Stimulated activated naive CD4-positive, alpha-beta T cell treated with Interleukin-2 at 50 U/mL for 16 hours (primary cell): ENCODE measurements at regions not wholly inside any gene's neighbourhood (a gene's known extent, or its start where the extent isn't known, plus 50 kb on each side); places are given as distances from the start of the nearest gene placed in this dataset.

ENCODE experiments used
- DNase-seq: peaks from one replicate; lab custom pipeline; 2025; lab: John Stamatoyannopoulos, UW

- no peak for DNase-seq
Observed at GRCh38 chr10:131673396-131673795, 227.4 kb upstream of the PPP2R2D start.

DNA sequence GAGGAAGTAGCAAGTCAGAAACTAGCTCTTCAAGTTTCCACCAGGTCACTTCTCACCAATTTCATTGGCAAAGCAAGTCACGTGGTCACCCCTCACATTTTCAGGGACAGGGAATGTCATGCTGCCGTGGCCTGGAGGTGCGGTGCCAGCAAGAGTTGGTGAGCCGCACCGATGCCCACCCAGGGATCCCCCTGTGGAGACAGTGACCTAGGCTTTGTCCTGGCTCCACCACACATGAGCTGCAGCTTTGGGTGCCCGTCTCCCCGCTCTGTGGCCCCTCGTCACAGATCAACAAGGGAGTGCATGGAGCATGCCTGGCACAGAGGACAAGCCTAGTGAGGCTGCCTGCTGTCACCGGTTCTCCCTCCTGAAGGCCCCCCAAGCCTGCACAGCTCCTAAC, 226.7 kb upstream of the PPP2R2D start:
- no peak for DNase-seq

DNA sequence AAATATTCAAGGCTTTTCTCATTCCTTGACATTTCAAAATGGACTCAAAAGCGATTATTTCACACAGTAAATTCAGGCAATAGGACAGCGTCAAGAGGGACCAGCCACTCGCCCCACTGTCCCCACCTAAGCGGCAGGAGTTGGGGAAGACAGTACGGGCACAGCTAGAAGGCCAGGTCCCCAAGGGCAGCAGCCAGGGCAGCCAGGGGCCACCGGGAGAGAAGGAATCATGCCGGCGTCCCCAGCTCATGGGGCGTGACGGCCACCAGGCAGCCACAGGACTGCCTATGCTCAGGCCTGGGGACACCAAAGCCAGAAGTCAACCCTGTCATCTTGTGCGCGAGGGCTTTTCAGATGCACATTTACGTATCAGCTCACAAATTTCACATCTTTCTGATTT, 225.7 kb upstream of the PPP2R2D start:
- no peak for DNase-seq

GRCh38 chr10:131676046-131676799, 224.6 kb upstream of the PPP2R2D start:
- DNase-seq: no peak

- no peak for DNase-seq
Observed at GRCh38 chr10:131676800-131677421, 223.9 kb upstream of the PPP2R2D start.

DNA sequence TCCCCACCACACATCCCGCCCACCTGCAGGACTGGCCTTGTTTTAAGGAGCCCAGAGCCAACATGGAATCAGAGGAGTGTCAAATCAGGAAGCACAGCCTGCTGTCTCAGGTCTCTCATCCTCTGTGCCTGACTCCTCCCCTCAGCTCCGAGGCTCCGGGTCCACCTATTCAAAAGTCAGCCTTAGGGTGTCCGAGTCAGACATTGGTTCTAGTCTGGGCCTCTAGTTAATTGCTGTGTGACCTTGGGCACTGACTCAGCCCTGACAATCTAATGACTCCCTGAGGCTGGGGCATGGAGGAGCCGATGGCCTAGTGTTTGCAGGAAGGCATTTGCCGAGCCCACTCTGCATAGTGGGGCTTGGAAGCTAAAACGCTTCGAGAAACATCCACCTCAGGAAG, 223.1 kb upstream of the PPP2R2D start:
- no peak for DNase-seq

DNA sequence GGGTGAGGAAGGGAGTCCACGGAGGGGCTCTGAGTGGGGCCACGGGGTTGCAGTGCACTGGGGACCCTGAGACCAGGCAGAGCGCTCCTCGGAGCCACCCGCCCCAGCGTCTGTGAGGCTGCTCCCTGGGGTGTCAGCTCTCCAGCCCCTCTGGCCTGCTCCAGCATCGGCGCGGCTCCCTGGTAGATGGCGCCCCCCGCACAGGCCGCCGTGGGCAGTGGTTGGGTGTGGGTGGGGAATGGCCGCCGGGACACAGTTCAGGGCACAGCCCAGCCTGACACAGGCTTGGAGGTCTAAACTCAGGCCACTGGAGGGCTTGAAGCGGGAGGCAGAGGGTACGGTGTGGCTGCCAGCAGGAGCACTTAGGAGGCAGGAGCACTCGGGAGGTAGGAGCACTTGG, 222.6 kb upstream of the PPP2R2D start:
- DNase-seq: no peak

GRCh38 chr10:131678613-131679012, 222.2 kb upstream of the PPP2R2D start:
- DNase-seq: no peak

GRCh38 chr10:131679926-131680325, 220.9 kb upstream of the PPP2R2D start:
- DNase-seq: no peak

GRCh38 chr10:131681122-131681521, 219.7 kb upstream of the PPP2R2D start:
- no peak for DNase-seq

- DNase-seq: no peak
Observed at GRCh38 chr10:131681656-131682055, 219.2 kb upstream of the PPP2R2D start.

DNA sequence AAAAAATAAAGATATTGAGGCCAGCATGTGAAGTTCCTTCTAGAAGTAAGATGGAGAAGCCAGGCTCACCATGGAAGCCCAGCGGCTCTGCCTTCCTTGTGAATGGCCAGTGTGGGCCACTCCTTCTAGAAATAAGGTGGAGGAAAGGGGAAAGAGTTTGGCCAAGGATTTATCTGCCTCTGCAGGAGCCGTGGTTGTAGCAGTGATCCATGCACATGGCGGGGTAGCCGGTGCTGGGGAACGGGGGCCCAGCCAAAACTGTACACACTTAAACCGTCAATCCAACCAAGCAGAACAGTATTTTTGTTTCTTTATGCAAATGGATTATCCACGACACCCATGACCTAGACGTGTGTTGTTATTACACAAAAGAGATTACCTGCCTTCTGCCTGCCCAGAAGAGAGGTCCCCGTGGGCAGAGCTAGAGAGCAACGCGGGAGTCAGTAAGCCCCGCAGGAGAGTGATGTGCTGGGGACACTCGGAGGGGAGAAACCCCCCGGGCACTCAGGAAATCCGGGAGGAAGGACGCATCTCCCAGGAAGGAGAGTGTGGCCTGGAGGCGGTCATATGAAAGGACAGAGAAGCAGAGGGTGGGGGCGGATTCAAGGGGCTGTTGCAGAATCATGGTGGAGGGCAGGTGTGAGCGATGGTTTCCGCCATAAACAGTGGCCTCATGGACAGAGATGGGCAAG, 218.4 kb upstream of the PPP2R2D start:
- DNase-seq: no peak

GRCh38 chr10:131683281-131683861, 217.4 kb upstream of the PPP2R2D start:
- DNase-seq: no peak

GRCh38 chr10:131683941-131684340, 216.9 kb upstream of the PPP2R2D start:
- DNase-seq: no peak

- DNase-seq: no peak
Observed at GRCh38 chr10:131685007-131685406, 215.8 kb upstream of the PPP2R2D start.

GRCh38 chr10:131685576-131685975, 215.2 kb upstream of the PPP2R2D start:
- no peak for DNase-seq

DNA sequence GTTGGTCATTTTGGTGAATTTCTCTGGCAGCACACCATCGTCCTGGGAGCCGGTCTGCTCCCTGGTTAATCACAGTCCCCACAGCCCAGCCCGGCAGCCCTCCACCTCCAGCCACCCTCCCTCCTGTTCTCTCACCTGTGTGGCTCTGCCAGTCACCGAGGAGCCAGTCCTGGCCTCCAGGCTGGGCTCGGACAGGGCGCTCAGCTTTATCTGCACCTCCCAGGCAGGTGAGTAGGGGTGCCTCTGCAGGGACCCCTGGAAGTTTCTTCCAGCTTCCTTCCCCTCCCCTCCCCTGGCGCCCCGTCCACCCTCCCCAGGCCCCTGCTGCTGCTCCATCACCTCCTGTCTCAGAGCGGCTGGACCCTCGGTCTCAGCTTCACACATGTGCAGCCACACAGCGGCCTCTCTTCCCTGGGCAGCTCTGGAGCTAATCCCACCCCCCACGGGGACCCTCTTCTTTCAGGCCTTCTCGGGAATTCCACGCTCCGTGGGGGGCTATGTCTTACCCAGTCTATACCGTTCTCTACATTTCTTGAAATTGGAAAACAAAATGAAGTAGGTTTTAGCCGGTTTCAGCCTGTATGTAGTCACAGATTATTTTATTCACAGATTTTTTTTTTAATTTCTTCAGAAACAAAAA, 213.9 kb upstream of the PPP2R2D start:
- DNase-seq: no peak

DNA sequence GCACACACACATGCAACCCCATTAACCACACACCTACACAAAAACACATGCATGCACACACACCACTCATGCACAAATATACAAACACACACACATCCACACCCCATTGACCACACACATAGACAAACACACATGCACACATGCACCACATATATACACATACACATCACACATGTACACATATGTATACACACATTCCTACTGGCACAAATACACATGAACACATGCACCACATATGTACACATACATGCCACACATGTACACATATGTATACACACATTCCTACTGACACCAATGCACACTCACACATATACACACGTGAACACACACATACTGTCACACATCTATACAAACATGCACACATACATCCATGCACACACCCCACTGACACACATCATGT, 212.5 kb upstream of the PPP2R2D start:
- no peak for DNase-seq

DNA sequence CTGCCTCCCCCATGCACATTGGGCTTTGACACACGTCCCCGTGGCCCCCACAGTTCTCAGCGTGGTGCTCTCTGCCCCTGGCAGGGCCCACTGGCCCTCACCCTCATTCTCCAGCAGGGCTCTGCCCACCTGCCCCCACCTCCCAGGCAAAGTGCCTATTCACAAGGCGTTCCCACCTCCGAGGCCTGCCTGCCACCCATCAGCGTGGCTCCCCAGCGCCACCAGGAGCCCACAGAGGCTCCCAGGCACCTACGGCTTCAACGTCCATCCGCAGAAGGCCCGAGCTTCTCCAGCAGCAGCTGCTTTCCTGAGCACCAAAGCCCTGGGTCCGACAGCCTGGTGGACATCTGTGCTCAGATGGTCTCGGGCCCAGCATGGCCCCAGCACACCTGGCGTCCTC, 211.8 kb upstream of the PPP2R2D start:
- no peak for DNase-seq

- no peak for DNase-seq
Observed at GRCh38 chr10:131689486-131689885, 211.3 kb upstream of the PPP2R2D start.

GRCh38 chr10:131689954-131690757, 210.7 kb upstream of the PPP2R2D start:
- DNase-seq: no peak
